Neural cell (in vitro differentiated cells): ENCODE measurements at regions not wholly inside any gene's neighbourhood (a gene's known extent, or its start where the extent isn't known, plus 50 kb on each side); places are given as distances from the start of the nearest gene placed in this dataset.

Source experiments
- CTCF ChIP-seq: fragments of 450-650 bp; IDR thresholded peaks from 2 replicates; pipeline ENCODE4 v1.5.1; 2014; ENCODE audit warnings: antibody characterized with exemption, mild to moderate bottlenecking, moderate library complexity; ENCODE audit not compliant: poor library complexity, severe bottlenecking
- EP300 ChIP-seq: fragments of 450-650 bp; conservative IDR thresholded peaks from 2 replicates; pipeline ENCODE4 v1.6.1; 2014; ENCODE audit warnings: antibody characterized with exemption, mild to moderate bottlenecking, moderate library complexity; ENCODE audit not compliant: poor library complexity, severe bottlenecking
- EZH2 ChIP-seq: fragments of 200-600, 300-800 bp; shearing (Covaris generic), sonication (generic); IDR thresholded peaks from 2 replicates; pipeline ENCODE4 v1.6.1; 2014; ENCODE audit warnings: antibody characterized with exemption, low read length, borderline replicate concordance, mild to moderate bottlenecking; ENCODE audit not compliant: insufficient read depth, poor library complexity, severe bottlenecking
- MXI1 ChIP-seq: fragments of 450-650 bp; conservative IDR thresholded peaks from 2 replicates; pipeline ENCODE4 v1.6.1; 2014; ENCODE audit warnings: antibody characterized with exemption, mild to moderate bottlenecking; ENCODE audit not compliant: poor library complexity, severe bottlenecking
- REST ChIP-seq: IDR thresholded peaks from 2 replicates; pipeline ENCODE4 v1.6.1; 2012; ENCODE audit warnings: borderline replicate concordance

- TF ChIP-seq REST (no peak), MXI1 (no peak), CTCF (no peak), EZH2 (no peak), EP300 (no peak)
Observed at GRCh38 chr9:110015759-110016158, 192.2 kb downstream of the C9orf152 start.
